ENCODE measurements at regions not wholly inside any gene's neighbourhood (a gene's known extent, or its start where the extent isn't known, plus 50 kb on each side); places are given as distances from the start of the nearest gene placed in this dataset.

- TF ChIP-seq ZNF18 (tag by site-specific recombination; IDR thresholded peaks at IDR 0.05) (no peak), ZNF521 (tag by site-specific recombination; IDR thresholded peaks at IDR 0.05) (no peak), TRIM28 (IDR thresholded peaks at IDR 0.05; ENCODE audit: borderline replicate concordance, low read length) (no peak)
Observed at GRCh38 chr12:77578466-77579220, 252.1 kb upstream of the NAV3 start (continued).

GRCh38 chr12:77577791-77578190, 252.9 kb upstream of the NAV3 start:
- H3K4me1 ChIP-seq (ENCODE audit: control insufficient read depth, insufficient read depth, low read length) = peaks cover 16% of the 10 kb centered on the region
- POLR2A ChIA-PET = no interaction called here
- H3K36me3 ChIP-seq (ENCODE audit: control insufficient read depth in 2 of 2, insufficient read depth in 1 of 2, low read length in 2 of 2) = no peaks in the 10 kb centered on the region
- CTCF ChIA-PET = no interaction called here
- H3K27ac ChIP-seq (ENCODE audit: extremely low read depth, low read depth, low read length) = no peak overlapping the region
- H3K9me3 ChIP-seq (ENCODE audit: control insufficient read depth, insufficient read depth, low read depth, low read length) = no peaks in the 10 kb centered on the region
- no peak overlapping the region for H3K4me3 ChIP-seq (ENCODE audit: low read depth, low read length)
- TF ChIP-seq ZSCAN30 (tag by site-specific recombination; IDR thresholded peaks at IDR 0.05) (no peak), ZNF623 (tag by site-specific recombination; IDR thresholded peaks at IDR 0.05) (no peak), ZSCAN23 (tag by site-specific recombination; IDR thresholded peaks at IDR 0.05) (no peak), GFI1B (tag by site-specific recombination; IDR thresholded peaks at IDR 0.05) (no peak), ZNF585B (tag by site-specific recombination; IDR thresholded peaks at IDR 0.05) (no peak)

DNA sequence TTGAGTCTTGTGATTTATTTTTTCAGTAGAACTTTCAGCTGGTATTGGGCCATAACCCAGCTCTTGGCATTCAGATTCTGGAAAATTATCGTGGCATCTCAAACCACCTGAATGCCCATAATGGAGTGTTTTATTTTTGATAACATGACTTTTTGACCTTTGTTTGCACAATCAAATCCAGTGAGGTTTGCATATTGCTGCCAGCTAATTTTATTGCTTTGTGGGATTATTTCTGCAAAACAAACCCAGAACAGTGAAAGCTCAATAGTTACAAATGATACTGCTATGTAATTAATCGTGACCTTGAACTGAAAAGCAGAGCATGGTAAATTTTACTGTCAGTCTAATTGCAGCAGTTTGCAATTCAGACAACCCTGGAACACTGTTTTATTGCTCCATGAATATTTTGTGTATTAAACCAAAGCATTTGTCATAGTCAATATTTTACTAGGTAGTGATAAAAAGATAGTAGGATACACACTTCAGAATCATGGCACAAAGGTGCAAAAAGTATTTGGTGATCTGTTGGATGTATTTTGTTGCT, 255.2 kb upstream of the NAV3 start:
- POLR2A ChIA-PET = no interaction called here
- H3K36me3 ChIP-seq (ENCODE audit: control insufficient read depth in 2 of 2, insufficient read depth in 1 of 2, low read length in 2 of 2) = no peaks in the 10 kb centered on the region
- H3K4me1 ChIP-seq (ENCODE audit: control insufficient read depth, insufficient read depth, low read length) = peaks cover 18% of the 10 kb centered on the region
- H3K9me3 ChIP-seq (ENCODE audit: control insufficient read depth, insufficient read depth, low read depth, low read length) = no peaks in the 10 kb centered on the region
- TF ChIP-seq SETDB1 (IDR thresholded peaks at IDR 0.05; ENCODE audit: insufficient read length, low read length) (no peak), ZNF529 (tag by site-specific recombination; IDR thresholded peaks at IDR 0.05; ENCODE audit: insufficient replicate concordance) (no peak), ZNF837 (tag by site-specific recombination; IDR thresholded peaks at IDR 0.05) (no peak), ZNF366 (tag by site-specific recombination; conservative IDR thresholded peaks at IDR 0.05) (no peak), ZSCAN23 (tag by site-specific recombination; IDR thresholded peaks at IDR 0.05) (no peak), ZBTB48 (tag by site-specific recombination; IDR thresholded peaks at IDR 0.05) (no peak), ZNF629 (tag by site-specific recombination; IDR thresholded peaks at IDR 0.05) (no peak), BCL11B (tag by site-specific recombination; IDR thresholded peaks at IDR 0.05; ENCODE audit: low read depth) (no peak), ZNF692 (tag by site-specific recombination; IDR thresholded peaks at IDR 0.05) (no peak), ZBTB6 (tag by site-specific recombination; IDR thresholded peaks at IDR 0.05) (no peak), ZNF140 (tag by site-specific recombination; IDR thresholded peaks at IDR 0.05) (no peak), ZNF596 (tag by site-specific recombination; IDR thresholded peaks at IDR 0.05) (no peak), OVOL3 (tag by site-specific recombination; IDR thresholded peaks at IDR 0.05) (no peak), ZFP41 (tag by site-specific recombination; IDR thresholded peaks at IDR 0.05; ENCODE audit: borderline replicate concordance) (no peak), ZNF660 (tag by site-specific recombination; IDR thresholded peaks at IDR 0.05) (no peak), HOXD13 (CRISPR knock-in tag; IDR thresholded peaks at IDR 0.05; ENCODE audit: borderline replicate concordance) (no peak), ZNF645 (tag by site-specific recombination; IDR thresholded peaks at IDR 0.05) (no peak), HOXA7 (CRISPR knock-in tag; IDR thresholded peaks at IDR 0.05; ENCODE audit: borderline replicate concordance) (no peak)
- TF ChIP-seq, protein P1, sequence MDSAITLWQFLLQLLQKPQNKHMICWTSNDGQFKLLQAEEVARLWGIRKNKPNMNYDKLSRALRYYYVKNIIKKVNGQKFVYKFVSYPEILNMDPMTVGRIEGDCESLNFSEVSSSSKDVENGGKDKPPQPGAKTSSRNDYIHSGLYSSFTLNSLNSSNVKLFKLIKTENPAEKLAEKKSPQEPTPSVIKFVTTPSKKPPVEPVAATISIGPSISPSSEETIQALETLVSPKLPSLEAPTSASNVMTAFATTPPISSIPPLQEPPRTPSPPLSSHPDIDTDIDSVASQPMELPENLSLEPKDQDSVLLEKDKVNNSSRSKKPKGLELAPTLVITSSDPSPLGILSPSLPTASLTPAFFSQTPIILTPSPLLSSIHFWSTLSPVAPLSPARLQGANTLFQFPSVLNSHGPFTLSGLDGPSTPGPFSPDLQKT (IDR thresholded peaks at IDR 0.05; ENCODE audit: borderline replicate concordance, low read depth, low read length) = no peak
- CTCF ChIA-PET = interaction anchor here (0.7 kb wide), 1 partner anchor 110 kb away, joined by 3 read pairs; no protein-coding TSS in a partner anchor
- H3K27ac ChIP-seq (ENCODE audit: extremely low read depth, low read depth, low read length) = no peak overlapping the region
- H3K4me3 ChIP-seq (ENCODE audit: low read depth, low read length) = no peak overlapping the region

Measured in HEK293 (cell line).